Heart left ventricle (tissue), 13 donors: ENCODE measurements at regions not wholly inside any gene's neighbourhood (a gene's known extent, or its start where the extent isn't known, plus 50 kb on each side); places are given as distances from the start of the nearest gene placed in this dataset.

Source experiments
- POLR2A ChIP-seq, 2 donors: fragments of 450-650 bp; IDR thresholded peaks; one replicate each; pipeline ENCODE4 v1.6.1; 2017; ENCODE audit warnings: antibody characterized with exemption in 2 of 2, mild to moderate bottlenecking in 2 of 2, moderate library complexity in 2 of 2
- TF ChIP-seq, protein P1 (sequence below), 12 donors: fragments of 200-600 bp; sonication (generic) in 4 of 12; IDR thresholded peaks; one replicate each; pipeline versions ENCODE4 v1.5.0 to v1.8.0; 2018 to 2022; ENCODE audit warnings: antibody characterized with exemption in 12 of 12, mild to moderate bottlenecking in 5 of 12
- donor health status: ischemic (EF 13 %, LVEDD 7.1; RV severe dilation, severe dysfunction).
- donor health status: DM: no; HTN: yes; CAD: no.
- donor health status: DM: no; HTN: no; CAD: no.
- donor health status: ischemic (EF 25% LVEDD 6.9; RV normal size, moderate dysfunction).
- donor health status: ischemic (EF 25% LVEDD 5.7; RV mildly dilated, moderate dysfunction).
- donor health status: ischemic (EF 35%, LVEDD 5.7; RV mildly dilated, moderate dysfunction).
- donor health status: nonischemic (EF 11% LVEDD 7.7; RV severe dilation, severe dysfunction).
- donor health status: DM: yes; HTN: yes; CAD: no.
- donor health status: PGD.
- donor health status: ischemic (EF 29% LVEDD 5.4; RV normal size, mild dysfunction).
- donor health status: nonischemic (EF 23%, LVEDD 6.1; RV moderate dilation, normal function).

DNA sequence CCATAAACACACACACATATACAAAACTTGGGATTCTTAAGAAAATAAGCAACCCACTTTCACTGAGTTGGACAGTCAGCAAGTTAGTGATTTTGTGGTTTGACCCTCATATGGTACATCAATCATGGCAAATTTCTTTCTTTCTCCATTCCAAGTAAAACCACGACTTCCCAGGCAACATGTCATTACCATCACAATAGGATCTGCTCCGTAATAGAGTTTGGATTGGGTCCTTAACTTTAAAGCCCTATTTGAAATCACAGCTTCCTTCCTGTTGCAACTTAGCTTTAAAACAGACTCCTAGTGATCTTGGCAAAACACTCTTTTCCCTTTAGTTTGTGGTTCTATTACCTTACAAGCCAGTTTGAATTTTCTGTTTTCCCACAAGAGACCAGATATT is 483.6 kb downstream of the INHBA start:
- TF ChIP-seq, protein P1, sequence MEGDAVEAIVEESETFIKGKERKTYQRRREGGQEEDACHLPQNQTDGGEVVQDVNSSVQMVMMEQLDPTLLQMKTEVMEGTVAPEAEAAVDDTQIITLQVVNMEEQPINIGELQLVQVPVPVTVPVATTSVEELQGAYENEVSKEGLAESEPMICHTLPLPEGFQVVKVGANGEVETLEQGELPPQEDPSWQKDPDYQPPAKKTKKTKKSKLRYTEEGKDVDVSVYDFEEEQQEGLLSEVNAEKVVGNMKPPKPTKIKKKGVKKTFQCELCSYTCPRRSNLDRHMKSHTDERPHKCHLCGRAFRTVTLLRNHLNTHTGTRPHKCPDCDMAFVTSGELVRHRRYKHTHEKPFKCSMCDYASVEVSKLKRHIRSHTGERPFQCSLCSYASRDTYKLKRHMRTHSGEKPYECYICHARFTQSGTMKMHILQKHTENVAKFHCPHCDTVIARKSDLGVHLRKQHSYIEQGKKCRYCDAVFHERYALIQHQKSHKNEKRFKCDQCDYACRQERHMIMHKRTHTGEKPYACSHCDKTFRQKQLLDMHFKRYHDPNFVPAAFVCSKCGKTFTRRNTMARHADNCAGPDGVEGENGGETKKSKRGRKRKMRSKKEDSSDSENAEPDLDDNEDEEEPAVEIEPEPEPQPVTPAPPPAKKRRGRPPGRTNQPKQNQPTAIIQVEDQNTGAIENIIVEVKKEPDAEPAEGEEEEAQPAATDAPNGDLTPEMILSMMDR (IDR thresholded peaks at IDR 0.05): no peak
- no peak for TF ChIP-seq POLR2A (IDR thresholded peaks at IDR 0.05)
